ENCODE measurements at regions not wholly inside any gene's neighbourhood (a gene's known extent, or its start where the extent isn't known, plus 50 kb on each side); places are given as distances from the start of the nearest gene placed in this dataset.

DNA sequence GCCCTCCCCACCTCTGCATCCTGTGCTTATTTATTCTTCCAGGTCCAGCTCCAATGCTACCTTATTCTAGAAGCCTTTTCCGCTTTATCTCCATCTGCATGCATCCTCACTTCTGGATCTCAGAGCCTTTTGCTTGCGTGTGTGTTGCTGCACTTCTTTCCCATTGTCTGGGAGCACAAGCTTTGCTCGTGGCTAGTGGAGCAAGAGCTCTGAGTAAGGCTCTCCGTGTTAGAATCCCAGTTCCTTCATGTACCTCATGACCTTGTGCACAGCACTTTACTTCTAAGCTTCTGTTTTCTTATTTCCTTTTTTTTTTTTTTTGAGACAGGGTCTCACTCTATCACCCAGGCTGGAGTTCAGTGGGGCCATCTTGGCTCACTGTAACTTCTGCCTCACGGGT lies 140.0 kb upstream of the POU3F1 start:
- Histone ChIP-seq H3K9ac (ENCODE audit: low read depth in 1 of 2, low read length in 2 of 2) (no peak overlapping the region), H3K4me1 (ENCODE audit: control insufficient read depth in 4 of 4, insufficient read depth in 4 of 4, low read length in 3 of 4) (peaks cover 0 to 3% (median 0%) of the 10 kb centered on the region in 4 donors), H3K27ac (ENCODE audit: low read depth in 1 of 2, low read length in 2 of 2) (no peak overlapping the region), H3K27me3 (ENCODE audit: control insufficient read depth in 4 of 4, insufficient read depth in 4 of 4, low read length in 3 of 4) (peaks cover 0 to 3% (median 0%) of the 10 kb centered on the region in 4 donors), H3K4me3 (ENCODE audit: low read depth in 1 of 3, low read length in 3 of 3) (no peak overlapping the region), H3K36me3 (ENCODE audit: control insufficient read depth in 4 of 4, insufficient read depth in 3 of 4, low read depth in 1 of 4, low read length in 3 of 4) (no peaks in the 10 kb centered on the region), H3K9me3 (ENCODE audit: control insufficient read depth in 4 of 4, low read length in 3 of 4) (peaks cover 0 to 6% (median 0%) of the 10 kb centered on the region in 4 donors)
- DNase-seq (ENCODE audit: low spot score), result no peak
- 77% methylated on average over 5 of the region's 5 CpGs for WGBS
- TF ChIP-seq FOXA2 (IDR thresholded peaks at IDR 0.05) (no peak), YY1 (IDR thresholded peaks at IDR 0.05) (no peak)
- TF ChIP-seq, protein P1, sequence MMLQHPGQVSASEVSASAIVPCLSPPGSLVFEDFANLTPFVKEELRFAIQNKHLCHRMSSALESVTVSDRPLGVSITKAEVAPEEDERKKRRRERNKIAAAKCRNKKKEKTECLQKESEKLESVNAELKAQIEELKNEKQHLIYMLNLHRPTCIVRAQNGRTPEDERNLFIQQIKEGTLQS (IDR thresholded peaks at IDR 0.05), result no peak

DNA sequence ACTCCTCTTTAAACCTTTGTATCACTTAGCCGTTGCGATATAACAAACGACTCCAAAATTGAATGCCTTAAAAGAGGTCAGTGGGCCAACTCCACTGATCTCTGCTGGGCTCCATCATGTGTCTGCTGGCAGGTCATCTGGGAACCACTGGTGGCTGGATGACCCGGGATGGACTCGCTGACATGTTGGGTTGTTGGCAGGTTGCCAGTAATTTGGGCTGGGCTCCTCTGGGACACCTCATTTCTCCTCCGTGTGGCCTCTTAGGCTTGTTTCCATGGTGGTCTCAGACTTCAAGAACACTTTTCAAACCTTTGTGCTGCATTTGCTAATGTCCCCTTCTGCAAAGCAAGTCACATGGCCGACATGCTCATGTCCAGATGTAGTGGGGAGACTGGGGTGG lies 139.3 kb upstream of the POU3F1 start:
- Histone ChIP-seq H3K27me3 (ENCODE audit: control insufficient read depth in 4 of 4, insufficient read depth in 4 of 4, low read length in 3 of 4) (peaks cover 0 to 3% (median 0%) of the 10 kb centered on the region in 4 donors), H3K4me3 (ENCODE audit: low read depth in 1 of 3, low read length in 3 of 3) (no peak overlapping the region), H3K4me1 (ENCODE audit: control insufficient read depth in 4 of 4, insufficient read depth in 4 of 4, low read length in 3 of 4) (peaks cover 0 to 3% (median 0%) of the 10 kb centered on the region in 4 donors), H3K36me3 (ENCODE audit: control insufficient read depth in 4 of 4, insufficient read depth in 3 of 4, low read depth in 1 of 4, low read length in 3 of 4) (no peaks in the 10 kb centered on the region), H3K27ac (ENCODE audit: low read depth in 1 of 2, low read length in 2 of 2) (no peak overlapping the region), H3K9me3 (ENCODE audit: control insufficient read depth in 4 of 4, low read length in 3 of 4) (peaks cover 0 to 6% (median 0%) of the 10 kb centered on the region in 4 donors), H3K9ac (ENCODE audit: low read depth in 1 of 2, low read length in 2 of 2) (no peak overlapping the region)
- no peak for DNase-seq (ENCODE audit: low spot score)
- TF ChIP-seq, protein P2, sequence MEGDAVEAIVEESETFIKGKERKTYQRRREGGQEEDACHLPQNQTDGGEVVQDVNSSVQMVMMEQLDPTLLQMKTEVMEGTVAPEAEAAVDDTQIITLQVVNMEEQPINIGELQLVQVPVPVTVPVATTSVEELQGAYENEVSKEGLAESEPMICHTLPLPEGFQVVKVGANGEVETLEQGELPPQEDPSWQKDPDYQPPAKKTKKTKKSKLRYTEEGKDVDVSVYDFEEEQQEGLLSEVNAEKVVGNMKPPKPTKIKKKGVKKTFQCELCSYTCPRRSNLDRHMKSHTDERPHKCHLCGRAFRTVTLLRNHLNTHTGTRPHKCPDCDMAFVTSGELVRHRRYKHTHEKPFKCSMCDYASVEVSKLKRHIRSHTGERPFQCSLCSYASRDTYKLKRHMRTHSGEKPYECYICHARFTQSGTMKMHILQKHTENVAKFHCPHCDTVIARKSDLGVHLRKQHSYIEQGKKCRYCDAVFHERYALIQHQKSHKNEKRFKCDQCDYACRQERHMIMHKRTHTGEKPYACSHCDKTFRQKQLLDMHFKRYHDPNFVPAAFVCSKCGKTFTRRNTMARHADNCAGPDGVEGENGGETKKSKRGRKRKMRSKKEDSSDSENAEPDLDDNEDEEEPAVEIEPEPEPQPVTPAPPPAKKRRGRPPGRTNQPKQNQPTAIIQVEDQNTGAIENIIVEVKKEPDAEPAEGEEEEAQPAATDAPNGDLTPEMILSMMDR (IDR thresholded peaks at IDR 0.05; ENCODE audit: low read depth, low read length, missing input control), result no peak
- 87% methylated on average over 7 of the region's 7 CpGs for WGBS

DNA sequence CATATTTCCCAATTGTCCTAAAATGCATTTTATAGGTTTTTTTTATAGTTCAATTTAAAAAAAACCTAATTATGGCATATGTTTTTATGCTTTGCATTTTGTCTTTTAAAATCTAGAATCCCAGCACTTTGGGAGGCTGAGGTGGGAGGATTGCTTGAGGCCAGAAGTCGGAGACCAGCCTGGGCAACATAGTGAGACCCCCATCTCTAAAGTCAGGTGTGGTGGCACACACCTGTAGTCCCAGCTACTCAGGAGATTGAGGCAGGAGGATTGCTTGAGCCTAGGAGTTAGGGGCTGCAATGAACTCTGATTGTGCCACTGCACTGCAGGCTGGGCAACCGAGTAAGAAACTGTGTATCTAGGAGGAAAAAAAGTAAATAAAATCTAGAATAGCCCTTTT lies 137.2 kb upstream of the POU3F1 start:
- 73% methylated on average over 2 of the region's 2 CpGs for WGBS
- TF ChIP-seq, protein P3, sequence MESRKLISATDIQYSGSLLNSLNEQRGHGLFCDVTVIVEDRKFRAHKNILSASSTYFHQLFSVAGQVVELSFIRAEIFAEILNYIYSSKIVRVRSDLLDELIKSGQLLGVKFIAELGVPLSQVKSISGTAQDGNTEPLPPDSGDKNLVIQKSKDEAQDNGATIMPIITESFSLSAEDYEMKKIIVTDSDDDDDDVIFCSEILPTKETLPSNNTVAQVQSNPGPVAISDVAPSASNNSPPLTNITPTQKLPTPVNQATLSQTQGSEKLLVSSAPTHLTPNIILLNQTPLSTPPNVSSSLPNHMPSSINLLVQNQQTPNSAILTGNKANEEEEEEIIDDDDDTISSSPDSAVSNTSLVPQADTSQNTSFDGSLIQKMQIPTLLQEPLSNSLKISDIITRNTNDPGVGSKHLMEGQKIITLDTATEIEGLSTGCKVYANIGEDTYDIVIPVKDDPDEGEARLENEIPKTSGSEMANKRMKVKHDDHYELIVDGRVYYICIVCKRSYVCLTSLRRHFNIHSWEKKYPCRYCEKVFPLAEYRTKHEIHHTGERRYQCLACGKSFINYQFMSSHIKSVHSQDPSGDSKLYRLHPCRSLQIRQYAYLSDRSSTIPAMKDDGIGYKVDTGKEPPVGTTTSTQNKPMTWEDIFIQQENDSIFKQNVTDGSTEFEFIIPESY (IDR thresholded peaks at IDR 0.05), result no peak
- TF ChIP-seq, protein P2 (IDR thresholded peaks at IDR 0.05; ENCODE audit: low read depth, low read length, missing input control), result no peak
- no peak for TF ChIP-seq RAD21 (IDR thresholded peaks at IDR 0.05)
- TF ChIP-seq HNF4G (IDR thresholded peaks at IDR 0.05), result no peak
- no peak for TF ChIP-seq EGR1 (IDR thresholded peaks at IDR 0.05; ENCODE audit: low read depth in 2 of 2)
- no peak for TF ChIP-seq YY1 (IDR thresholded peaks at IDR 0.05)
- TF ChIP-seq, protein P4, sequence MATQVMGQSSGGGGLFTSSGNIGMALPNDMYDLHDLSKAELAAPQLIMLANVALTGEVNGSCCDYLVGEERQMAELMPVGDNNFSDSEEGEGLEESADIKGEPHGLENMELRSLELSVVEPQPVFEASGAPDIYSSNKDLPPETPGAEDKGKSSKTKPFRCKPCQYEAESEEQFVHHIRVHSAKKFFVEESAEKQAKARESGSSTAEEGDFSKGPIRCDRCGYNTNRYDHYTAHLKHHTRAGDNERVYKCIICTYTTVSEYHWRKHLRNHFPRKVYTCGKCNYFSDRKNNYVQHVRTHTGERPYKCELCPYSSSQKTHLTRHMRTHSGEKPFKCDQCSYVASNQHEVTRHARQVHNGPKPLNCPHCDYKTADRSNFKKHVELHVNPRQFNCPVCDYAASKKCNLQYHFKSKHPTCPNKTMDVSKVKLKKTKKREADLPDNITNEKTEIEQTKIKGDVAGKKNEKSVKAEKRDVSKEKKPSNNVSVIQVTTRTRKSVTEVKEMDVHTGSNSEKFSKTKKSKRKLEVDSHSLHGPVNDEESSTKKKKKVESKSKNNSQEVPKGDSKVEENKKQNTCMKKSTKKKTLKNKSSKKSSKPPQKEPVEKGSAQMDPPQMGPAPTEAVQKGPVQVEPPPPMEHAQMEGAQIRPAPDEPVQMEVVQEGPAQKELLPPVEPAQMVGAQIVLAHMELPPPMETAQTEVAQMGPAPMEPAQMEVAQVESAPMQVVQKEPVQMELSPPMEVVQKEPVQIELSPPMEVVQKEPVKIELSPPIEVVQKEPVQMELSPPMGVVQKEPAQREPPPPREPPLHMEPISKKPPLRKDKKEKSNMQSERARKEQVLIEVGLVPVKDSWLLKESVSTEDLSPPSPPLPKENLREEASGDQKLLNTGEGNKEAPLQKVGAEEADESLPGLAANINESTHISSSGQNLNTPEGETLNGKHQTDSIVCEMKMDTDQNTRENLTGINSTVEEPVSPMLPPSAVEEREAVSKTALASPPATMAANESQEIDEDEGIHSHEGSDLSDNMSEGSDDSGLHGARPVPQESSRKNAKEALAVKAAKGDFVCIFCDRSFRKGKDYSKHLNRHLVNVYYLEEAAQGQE (IDR thresholded peaks at IDR 0.05), result no peak
- TF ChIP-seq, protein P1 (IDR thresholded peaks at IDR 0.05), result no peak

More for the DNA sequence above, 137.2 kb upstream of the POU3F1 start:
- Histone ChIP-seq H3K27me3 (ENCODE audit: control insufficient read depth in 4 of 4, insufficient read depth in 4 of 4, low read length in 3 of 4) (peaks cover 0 to 1% (median 0%) of the 10 kb centered on the region in 4 donors), H3K4me3 (ENCODE audit: low read depth in 1 of 3, low read length in 3 of 3) (no peak overlapping the region), H3K27ac (ENCODE audit: low read depth in 1 of 2, low read length in 2 of 2) (no peak overlapping the region), H3K9ac (ENCODE audit: low read depth in 1 of 2, low read length in 2 of 2) (no peak overlapping the region), H3K36me3 (ENCODE audit: control insufficient read depth in 4 of 4, insufficient read depth in 3 of 4, low read depth in 1 of 4, low read length in 3 of 4) (no peaks in the 10 kb centered on the region), H3K4me1 (ENCODE audit: control insufficient read depth in 4 of 4, insufficient read depth in 4 of 4, low read length in 3 of 4) (no peaks in the 10 kb centered on the region), H3K9me3 (ENCODE audit: control insufficient read depth in 4 of 4, low read length in 3 of 4) (peaks cover 0 to 2% (median 0%) of the 10 kb centered on the region in 4 donors)
- DNase-seq (ENCODE audit: low spot score), result no peak

Measured in liver (tissue), 8 donors.